KMS-11 (cell line): ENCODE measurements at regions not wholly inside any gene's neighbourhood (a gene's known extent, or its start where the extent isn't known, plus 50 kb on each side); places are given as distances from the start of the nearest gene placed in this dataset.

Experiments
- H2AFZ ChIP-seq: fragments of 200-600 bp; sonication (generic); 2 replicates; pipeline ENCODE4 v1.6.1; 2016; ENCODE audit warnings: antibody characterized with exemption, mixed run types, low read depth
- H3K27ac ChIP-seq: fragments of 200-600 bp; sonication (generic); 2 replicates; pipeline ENCODE4 v1.6.1; 2016; ENCODE audit warnings: mild to moderate bottlenecking, mixed run types
- H3K27me3 ChIP-seq: fragments of 200-600 bp; sonication (generic); 2 replicates; pipeline ENCODE4 v1.6.1; 2017; ENCODE audit warnings: mild to moderate bottlenecking, low read depth, mixed run types, moderate library complexity; ENCODE audit not compliant: insufficient read depth
- H3K36me3 ChIP-seq: fragments of 200-600 bp; sonication (generic); 2 replicates; pipeline ENCODE4 v1.6.1; 2017; ENCODE audit warnings: mild to moderate bottlenecking, mixed run types; ENCODE audit not compliant: insufficient read depth
- H3K4me1 ChIP-seq: fragments of 200-600 bp; sonication (generic); 2 replicates; pipeline ENCODE4 v1.6.1; 2016; ENCODE audit warnings: mild to moderate bottlenecking, low read depth, mixed run types; ENCODE audit not compliant: poor library complexity, severe bottlenecking
- H3K4me2 ChIP-seq: fragments of 200-600 bp; sonication (generic); 2 replicates; pipeline ENCODE4 v1.7.0; 2016; ENCODE audit warnings: mild to moderate bottlenecking, mixed run types
- H3K4me3 ChIP-seq: fragments of 200-600 bp; sonication (generic); IDR thresholded peaks from 2 replicates; pipeline ENCODE4 v1.6.1; 2017; ENCODE audit warnings: low read depth, low read length, mixed read lengths; ENCODE audit not compliant: insufficient read depth
- H3K79me2 ChIP-seq: fragments of 200-600 bp; sonication (generic); 2 replicates; pipeline ENCODE4 v1.6.1; 2016; ENCODE audit warnings: low read depth, mixed run types; ENCODE audit not compliant: insufficient read depth
- H3K9ac ChIP-seq: fragments of 200-600 bp; sonication (generic); 2 replicates; pipeline ENCODE4 v1.6.1; 2016; ENCODE audit warnings: mild to moderate bottlenecking, mixed run types
- H4K20me1 ChIP-seq: fragments of 200-600 bp; sonication (generic); 2 replicates; pipeline ENCODE4 v1.6.1; 2016; ENCODE audit warnings: mild to moderate bottlenecking, mixed run types; ENCODE audit not compliant: insufficient read depth
- CTCF ChIP-seq: fragments of 200-600 bp; sonication (generic); conservative IDR thresholded peaks from 2 replicates; pipeline ENCODE4 v1.6.1; 2017; ENCODE audit warnings: low read depth, mild to moderate bottlenecking, antibody characterized with exemption, low read length, moderate library complexity, mixed read lengths

GRCh38 chr12:132396657-132397056 is 67.3 kb upstream of the GALNT9 start:
- Histone ChIP-seq H4K20me1 (no peaks in the 10 kb centered on the region), H3K79me2 (no peaks in the 10 kb centered on the region), H3K27me3 (peaks cover 9% of the 10 kb centered on the region; the same call in 1 of the 2 replicates), H3K4me3 (no peak overlapping the region), H3K27ac (no peak overlapping the region), H2AFZ (no peak overlapping the region), H3K4me2 (no peak overlapping the region), H3K4me1 (no peaks in the 10 kb centered on the region), H3K9ac (no peak overlapping the region), H3K36me3 (no peaks in the 10 kb centered on the region)
- no peak for TF ChIP-seq CTCF

- Histone ChIP-seq H3K4me2 (no peak overlapping the region), H3K27me3 (peaks cover 9% of the 10 kb centered on the region; the same call in 1 of the 2 replicates), H3K9ac (no peak overlapping the region), H3K4me3 (no peak overlapping the region), H3K79me2 (no peaks in the 10 kb centered on the region), H2AFZ (no peak overlapping the region), H4K20me1 (no peaks in the 10 kb centered on the region), H3K27ac (no peak overlapping the region), H3K4me1 (no peaks in the 10 kb centered on the region), H3K36me3 (no peaks in the 10 kb centered on the region)
- no peak for TF ChIP-seq CTCF
These were observed 66.5 kb upstream of the GALNT9 start for GRCh38 chr12:132395908-132396305.

- Histone ChIP-seq H3K4me1 (no peaks in the 10 kb centered on the region), H2AFZ (no peak overlapping the region), H3K79me2 (no peaks in the 10 kb centered on the region), H3K9ac (no peak overlapping the region), H3K4me3 (no peak overlapping the region), H3K27ac (no peak overlapping the region), H3K36me3 (no peaks in the 10 kb centered on the region), H3K4me2 (no peak overlapping the region), H3K27me3 (peaks cover 9% of the 10 kb centered on the region; the same call in 1 of the 2 replicates), H4K20me1 (no peaks in the 10 kb centered on the region)
- no peak for TF ChIP-seq CTCF
These were observed 66.0 kb upstream of the GALNT9 start for GRCh38 chr12:132395192-132395907.

GRCh38 chr12:132393991-132394949 is 64.9 kb upstream of the GALNT9 start:
- Histone ChIP-seq H2AFZ (no peak overlapping the region), H3K4me3 (no peak overlapping the region), H3K4me1 (no peaks in the 10 kb centered on the region), H4K20me1 (no peaks in the 10 kb centered on the region), H3K36me3 (no peaks in the 10 kb centered on the region), H3K27ac (no peak overlapping the region), H3K4me2 (no peak overlapping the region), H3K79me2 (no peaks in the 10 kb centered on the region), H3K27me3 (peaks cover 9% of the 10 kb centered on the region; the same call in 1 of the 2 replicates), H3K9ac (no peak overlapping the region)
- no peak for TF ChIP-seq CTCF
